Vagina (tissue), 2 donors: ENCODE measurements at regions not wholly inside any gene's neighbourhood (a gene's known extent, or its start where the extent isn't known, plus 50 kb on each side); places are given as distances from the start of the nearest gene placed in this dataset.

Experiments used
- DNase-seq, 2 donors: peaks; one replicate each; pipeline ENCODE4 v3.0.0-alpha.2; 2017; ENCODE audit errors: extremely low spot score in 2 of 2
- H3K27ac ChIP-seq: fragments of 200-600 bp; sonication (generic); one replicate; pipeline ENCODE4 v1.5.1; 2019
- H3K27me3 ChIP-seq: fragments of 200-600 bp; sonication (generic); one replicate; pipeline ENCODE4 v1.5.1; 2019
- H3K36me3 ChIP-seq, 2 donors: fragments of 200-600 bp; sonication (generic); one replicate each; pipeline ENCODE4 v1.5.1; 2017 to 2019
- H3K4me1 ChIP-seq: fragments of 200-600 bp; sonication (generic); one replicate; pipeline ENCODE4 v1.5.1; 2019
- H3K4me3 ChIP-seq, 2 donors: fragments of 200-600 bp; sonication (generic); 1 replicate in 1 of 2; 2 replicates in 1 of 2; pipeline ENCODE4 v1.5.1; 2016 to 2019
- H3K9me3 ChIP-seq: fragments of 200-600 bp; sonication (generic); one replicate; pipeline ENCODE4 v1.5.1; 2019
- POLR2A ChIP-seq, 2 donors: fragments of 450-650 bp; IDR thresholded peaks; one replicate each; pipeline ENCODE4 v1.6.1; 2017; ENCODE audit warnings: antibody characterized with exemption in 2 of 2, mild to moderate bottlenecking in 2 of 2, moderate library complexity in 2 of 2
- POLR2AphosphoS5 ChIP-seq, 2 donors: sonication (generic); formaldehyde crosslinking; IDR thresholded peaks; one replicate each; pipeline ENCODE4 v1.9.0; 2017; ENCODE audit warnings: antibody characterized with exemption in 2 of 2, mild to moderate bottlenecking in 2 of 2, low read depth in 1 of 2; ENCODE audit not compliant: insufficient read depth in 1 of 2
- intact Hi-C: fragments of 100-400 bp; cut with DNase I; formaldehyde crosslinking; loops from one replicate; pipeline ENCODE4 v1.15.1; 2023
- TF ChIP-seq, protein P1 (sequence below), 3 experiments: fragments of 450-650 bp in 2 of 3; fragments of 200-600 bp in 1 of 3; sonication (generic) in 1 of 3; IDR thresholded peaks; one replicate each; pipeline ENCODE4 v1.5.1; 2017 to 2019; ENCODE audit warnings: antibody characterized with exemption in 3 of 3, mild to moderate bottlenecking in 2 of 3, moderate library complexity in 2 of 3

DNA sequence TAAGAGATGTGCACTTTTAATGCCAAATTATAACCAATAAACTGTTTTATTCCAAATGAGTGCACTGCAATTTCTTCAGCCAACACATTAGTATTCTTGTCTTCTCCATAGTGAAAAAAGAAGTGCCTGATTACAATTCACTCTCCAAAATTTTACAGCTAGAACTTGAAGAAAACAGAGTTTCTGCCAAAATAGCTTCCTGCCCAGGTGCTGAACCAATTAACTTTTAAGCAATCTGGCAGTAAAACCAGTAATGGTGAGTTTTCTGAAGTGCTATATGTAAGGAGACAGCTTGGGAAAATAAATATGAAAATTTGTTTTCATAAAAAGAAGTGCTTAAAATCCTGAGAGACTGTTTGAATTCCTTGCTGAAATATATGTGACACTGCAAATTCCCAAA is 266.0 kb upstream of the NT5E start:
- H3K9me3 ChIP-seq = no peaks in the 10 kb centered on the region
- no peaks in the 10 kb centered on the region for H3K36me3 ChIP-seq
- no peak for DNase-seq
- no peak overlapping the region for H3K4me3 ChIP-seq
- H3K4me1 ChIP-seq = no peaks in the 10 kb centered on the region
- no peak overlapping the region for H3K27ac ChIP-seq
- no peaks in the 10 kb centered on the region for H3K27me3 ChIP-seq
- TF ChIP-seq, protein P1, sequence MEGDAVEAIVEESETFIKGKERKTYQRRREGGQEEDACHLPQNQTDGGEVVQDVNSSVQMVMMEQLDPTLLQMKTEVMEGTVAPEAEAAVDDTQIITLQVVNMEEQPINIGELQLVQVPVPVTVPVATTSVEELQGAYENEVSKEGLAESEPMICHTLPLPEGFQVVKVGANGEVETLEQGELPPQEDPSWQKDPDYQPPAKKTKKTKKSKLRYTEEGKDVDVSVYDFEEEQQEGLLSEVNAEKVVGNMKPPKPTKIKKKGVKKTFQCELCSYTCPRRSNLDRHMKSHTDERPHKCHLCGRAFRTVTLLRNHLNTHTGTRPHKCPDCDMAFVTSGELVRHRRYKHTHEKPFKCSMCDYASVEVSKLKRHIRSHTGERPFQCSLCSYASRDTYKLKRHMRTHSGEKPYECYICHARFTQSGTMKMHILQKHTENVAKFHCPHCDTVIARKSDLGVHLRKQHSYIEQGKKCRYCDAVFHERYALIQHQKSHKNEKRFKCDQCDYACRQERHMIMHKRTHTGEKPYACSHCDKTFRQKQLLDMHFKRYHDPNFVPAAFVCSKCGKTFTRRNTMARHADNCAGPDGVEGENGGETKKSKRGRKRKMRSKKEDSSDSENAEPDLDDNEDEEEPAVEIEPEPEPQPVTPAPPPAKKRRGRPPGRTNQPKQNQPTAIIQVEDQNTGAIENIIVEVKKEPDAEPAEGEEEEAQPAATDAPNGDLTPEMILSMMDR (IDR thresholded peaks at IDR 0.05) = no peak
- TF ChIP-seq POLR2AphosphoS5 (IDR thresholded peaks at IDR 0.05; ENCODE audit: insufficient read depth in 1 of 2, low read depth in 1 of 2) (no peak), POLR2A (IDR thresholded peaks at IDR 0.05) (no peak)
- intact Hi-C loops = no loop called here

DNA sequence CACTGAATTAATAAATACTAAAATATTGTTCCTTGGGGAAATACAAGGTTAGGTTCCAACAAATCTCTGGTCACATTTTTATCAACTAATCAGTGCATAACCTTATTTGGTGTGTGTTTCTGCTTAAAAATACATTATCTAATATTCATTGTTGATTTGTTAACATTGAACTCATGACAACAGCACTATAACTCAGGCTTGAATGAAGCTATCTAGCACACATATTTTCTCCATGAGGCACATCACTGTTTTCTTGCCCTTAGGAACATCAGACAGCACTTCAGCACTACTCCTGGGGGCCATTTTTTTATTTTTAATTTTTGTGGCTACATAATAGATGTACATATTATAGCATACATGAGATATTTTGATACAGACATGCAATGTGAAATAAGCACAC is 277.2 kb upstream of the NT5E start:
- H3K36me3 ChIP-seq = no peaks in the 10 kb centered on the region
- no peak overlapping the region for H3K27ac ChIP-seq
- intact Hi-C loops = no loop called here
- H3K27me3 ChIP-seq = no peaks in the 10 kb centered on the region
- DNase-seq = no peak
- H3K4me3 ChIP-seq = no peak overlapping the region
- H3K9me3 ChIP-seq = no peaks in the 10 kb centered on the region
- TF ChIP-seq POLR2AphosphoS5 (IDR thresholded peaks at IDR 0.05; ENCODE audit: insufficient read depth in 1 of 2, low read depth in 1 of 2) (no peak), POLR2A (IDR thresholded peaks at IDR 0.05) (no peak)
- TF ChIP-seq, protein P1 (IDR thresholded peaks at IDR 0.05) = no peak
- no peaks in the 10 kb centered on the region for H3K4me1 ChIP-seq

DNA sequence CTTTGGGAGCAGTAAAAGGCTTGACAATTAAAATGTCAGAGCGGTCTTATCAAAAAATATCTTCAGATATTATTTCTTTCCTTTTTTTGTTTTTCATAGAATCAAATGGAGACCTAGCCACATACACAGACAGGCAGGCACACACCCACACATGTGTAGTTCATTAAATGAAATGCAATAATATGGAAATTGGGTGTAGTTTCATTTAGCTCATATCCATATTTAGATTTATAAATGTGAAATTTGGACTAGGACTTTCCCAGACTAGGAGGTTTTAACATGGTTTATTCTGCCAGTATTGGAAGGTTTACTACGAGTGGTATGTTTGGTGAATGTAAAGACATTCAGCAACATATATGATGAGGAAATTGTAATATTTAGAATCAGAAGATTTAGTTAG is 277.7 kb upstream of the NT5E start:
- H3K4me1 ChIP-seq = no peaks in the 10 kb centered on the region
- H3K36me3 ChIP-seq = no peaks in the 10 kb centered on the region
- no peak overlapping the region for H3K27ac ChIP-seq
- no peaks in the 10 kb centered on the region for H3K9me3 ChIP-seq
- no peak overlapping the region for H3K4me3 ChIP-seq
- intact Hi-C loops = no loop called here
- TF ChIP-seq POLR2A (IDR thresholded peaks at IDR 0.05) (no peak), POLR2AphosphoS5 (IDR thresholded peaks at IDR 0.05; ENCODE audit: insufficient read depth in 1 of 2, low read depth in 1 of 2) (no peak)
- TF ChIP-seq, protein P1 (IDR thresholded peaks at IDR 0.05) = no peak
- no peak for DNase-seq
- H3K27me3 ChIP-seq = no peaks in the 10 kb centered on the region

DNA sequence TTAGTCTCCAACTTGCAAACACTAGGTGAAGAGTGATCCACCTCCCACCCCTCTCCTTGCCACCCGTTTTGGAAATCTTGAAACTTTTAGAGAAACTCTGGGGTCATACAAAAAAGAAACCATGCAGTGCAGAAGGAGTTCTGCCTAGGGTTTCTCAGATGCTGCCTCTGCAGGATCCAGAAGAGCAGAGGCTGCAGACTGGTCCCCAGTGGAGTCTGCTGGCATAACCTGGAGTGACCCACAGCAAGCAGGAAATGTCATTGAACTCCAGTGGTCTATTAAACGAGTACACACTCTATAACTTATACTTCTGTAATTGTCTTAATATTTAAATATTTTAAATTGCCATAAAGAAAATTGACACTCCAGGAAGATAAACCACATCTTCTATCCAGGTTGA is 280.7 kb upstream of the NT5E start:
- Histone ChIP-seq H3K4me3 (no peak overlapping the region), H3K27me3 (no peaks in the 10 kb centered on the region), H3K4me1 (no peaks in the 10 kb centered on the region), H3K36me3 (no peaks in the 10 kb centered on the region), H3K27ac (no peak overlapping the region), H3K9me3 (no peaks in the 10 kb centered on the region)
- no peak for DNase-seq
- intact Hi-C loops = no loop called here
- TF ChIP-seq POLR2A (IDR thresholded peaks at IDR 0.05) (no peak), POLR2AphosphoS5 (IDR thresholded peaks at IDR 0.05; ENCODE audit: insufficient read depth in 1 of 2, low read depth in 1 of 2) (no peak)
- TF ChIP-seq, protein P1 (IDR thresholded peaks at IDR 0.05) = no peak

DNA sequence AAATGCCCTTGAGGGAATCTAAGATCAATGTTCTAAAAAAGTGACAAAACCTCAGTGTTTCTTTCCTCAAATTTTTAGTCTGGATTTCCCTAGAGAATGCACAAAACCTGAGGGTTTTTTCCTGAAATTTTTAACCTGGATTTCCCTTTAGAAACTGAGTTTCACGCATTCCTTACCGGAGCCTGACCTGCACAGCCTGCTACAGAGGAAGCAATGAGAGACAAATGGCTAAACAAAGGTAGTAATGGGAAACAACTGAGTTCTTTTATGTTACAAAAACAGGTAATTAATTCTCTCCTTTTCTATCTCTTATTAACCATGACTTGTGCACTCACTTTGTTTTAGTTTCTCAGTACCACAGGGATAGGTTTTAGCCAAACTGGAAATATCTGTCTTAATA is 281.7 kb upstream of the NT5E start:
- intact Hi-C loops = no loop called here
- Histone ChIP-seq H3K27ac (no peak overlapping the region), H3K9me3 (no peaks in the 10 kb centered on the region), H3K4me3 (no peak overlapping the region), H3K27me3 (no peaks in the 10 kb centered on the region), H3K4me1 (no peaks in the 10 kb centered on the region), H3K36me3 (no peaks in the 10 kb centered on the region)
- TF ChIP-seq POLR2AphosphoS5 (IDR thresholded peaks at IDR 0.05; ENCODE audit: insufficient read depth in 1 of 2, low read depth in 1 of 2) (no peak), POLR2A (IDR thresholded peaks at IDR 0.05) (no peak)
- TF ChIP-seq, protein P1 (IDR thresholded peaks at IDR 0.05) = no peak
- DNase-seq = no peak
